ENCODE measurements at regions not wholly inside any gene's neighbourhood (a gene's known extent, or its start where the extent isn't known, plus 50 kb on each side); places are given as distances from the start of the nearest gene placed in this dataset.

GRCh38 chr14:104505085-104506074, 74.2 kb upstream of the C14orf180 start:
- DNase-seq: no peak

GRCh38 chr14:104506461-104507253, 72.9 kb upstream of the C14orf180 start:
- no peak for DNase-seq

GRCh38 chr14:104507443-104507842, 72.1 kb upstream of the C14orf180 start:
- DNase-seq: no peak

GRCh38 chr14:104509673-104510072, 69.9 kb upstream of the C14orf180 start:
- DNase-seq: no peak

- DNase-seq: no peak
Observed at GRCh38 chr14:104510216-104510615, 69.3 kb upstream of the C14orf180 start.

- peak; percentile 54 for DNase-seq
Observed at GRCh38 chr14:104510794-104511611, 68.6 kb upstream of the C14orf180 start.

GRCh38 chr14:104512061-104512460, 67.5 kb upstream of the C14orf180 start:
- DNase-seq: no peak

GRCh38 chr14:104512771-104513640, 66.6 kb upstream of the C14orf180 start:
- DNase-seq: no peak

- no peak for DNase-seq
Observed at GRCh38 chr14:104513641-104514046, 65.9 kb upstream of the C14orf180 start.

GRCh38 chr14:104514156-104514848, 65.3 kb upstream of the C14orf180 start:
- no peak for DNase-seq

- no peak for DNase-seq
Observed at GRCh38 chr14:104515059-104515810, 64.3 kb upstream of the C14orf180 start.

- no peak for DNase-seq
Observed at GRCh38 chr14:104515811-104516780, 63.5 kb upstream of the C14orf180 start.

GRCh38 chr14:104516906-104517305, 62.7 kb upstream of the C14orf180 start:
- DNase-seq: no peak

- no peak for DNase-seq
Observed at GRCh38 chr14:104517426-104517825, 62.1 kb upstream of the C14orf180 start.

- no peak for DNase-seq
Observed at GRCh38 chr14:104517867-104518266, 61.7 kb upstream of the C14orf180 start.

- no peak for DNase-seq
Observed at GRCh38 chr14:104518659-104519350, 60.8 kb upstream of the C14orf180 start.

- DNase-seq: no peak
Observed at GRCh38 chr14:104519721-104520120, 59.8 kb upstream of the C14orf180 start.

GRCh38 chr14:104520620-104521410, 58.7 kb upstream of the C14orf180 start:
- DNase-seq: no peak

Measured in NCI-H1092 (cell line).